ENCODE measurements at regions not wholly inside any gene's neighbourhood (a gene's known extent, or its start where the extent isn't known, plus 50 kb on each side); places are given as distances from the start of the nearest gene placed in this dataset.

GRCh38 chr9:103734471-103734870, 359.6 kb upstream of the SMC2 start:
- no peak overlapping the region for H3K4me2 ChIP-seq
- CTCF ChIA-PET, result no interaction called here
- no peak overlapping the region for H2AFZ ChIP-seq
- no peaks in the 10 kb centered on the region for H3F3A ChIP-seq (ENCODE audit: insufficient read depth, low read depth)
- no peak overlapping the region for H3K27ac ChIP-seq
- no peaks in the 10 kb centered on the region for H3K9me2 ChIP-seq (ENCODE audit: insufficient read depth)
- H3K36me3 ChIP-seq (ENCODE audit: low read depth), result no peaks in the 10 kb centered on the region
- H3K9me3 ChIP-seq (ENCODE audit: insufficient read depth, low read depth), result no peaks in the 10 kb centered on the region
- H3K27me3 ChIP-seq (ENCODE audit: insufficient read depth, low read depth), result no peaks in the 10 kb centered on the region
- POLR2A ChIA-PET (ENCODE audit: unreplicated experiment), result no interaction called here
- H4K20me1 ChIP-seq (ENCODE audit: insufficient read depth), result no peaks in the 10 kb centered on the region
- no peaks in the 10 kb centered on the region for H3K4me1 ChIP-seq (replicated peaks; ENCODE audit: insufficient read depth)
- no peak for TF ChIP-seq CTCF (conservative IDR thresholded peaks at IDR 0.05)
- DNase-seq, result no peak
- H3K4me3 ChIP-seq, result no peak overlapping the region
- no TSS peak for BruUV-seq (replicated peaks)
- intact Hi-C loops (cut with micrococcal nuclease; ENCODE audit: unreplicated experiment), result no loop called here
- H3K79me2 ChIP-seq (ENCODE audit: low read depth), result no peaks in the 10 kb centered on the region

DNA sequence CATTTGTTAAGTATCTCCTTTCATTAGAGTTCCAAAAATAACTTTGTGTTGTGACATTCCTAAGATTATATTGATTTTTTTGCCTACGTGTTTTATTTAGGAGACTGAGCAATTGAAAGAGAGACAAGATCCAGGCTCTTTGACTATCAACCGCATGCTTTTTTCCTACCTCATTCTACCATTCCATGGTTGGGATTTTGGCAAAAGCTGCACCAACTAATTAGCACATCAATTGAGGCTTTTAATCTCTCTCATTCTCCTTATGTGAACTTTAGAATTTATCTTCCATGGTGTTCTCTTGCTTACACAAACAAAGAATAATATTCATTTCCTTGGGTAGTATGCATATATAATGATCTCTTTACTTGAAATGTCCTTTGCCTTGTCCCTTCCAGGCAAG, 338.7 kb upstream of the SMC2 start:
- Histone ChIP-seq H3K27ac (no peak overlapping the region), H3F3A (ENCODE audit: insufficient read depth, low read depth) (no peaks in the 10 kb centered on the region), H2AFZ (no peak overlapping the region), H3K9me3 (ENCODE audit: insufficient read depth, low read depth) (no peaks in the 10 kb centered on the region), H3K4me1 (replicated peaks; ENCODE audit: insufficient read depth) (no peaks in the 10 kb centered on the region), H4K20me1 (ENCODE audit: insufficient read depth) (no peaks in the 10 kb centered on the region), H3K9me2 (ENCODE audit: insufficient read depth) (no peaks in the 10 kb centered on the region), H3K27me3 (ENCODE audit: insufficient read depth, low read depth) (no peaks in the 10 kb centered on the region), H3K79me2 (ENCODE audit: low read depth) (no peaks in the 10 kb centered on the region), H3K4me2 (no peak overlapping the region), H3K4me3 (no peak overlapping the region), H3K36me3 (ENCODE audit: low read depth) (no peaks in the 10 kb centered on the region)
- CTCF ChIA-PET, result no interaction called here
- BruUV-seq (replicated peaks), result no TSS peak
- intact Hi-C loops (cut with micrococcal nuclease; ENCODE audit: unreplicated experiment), result no loop called here
- TF ChIP-seq CTCF (conservative IDR thresholded peaks at IDR 0.05), result no peak
- no peak for TF ChIP-seq EZH2 (IDR thresholded peaks at IDR 0.05; ENCODE audit: low read depth)
- POLR2A ChIA-PET (ENCODE audit: unreplicated experiment), result no interaction called here
- DNase-seq, result no peak

- H4K20me1 ChIP-seq (ENCODE audit: insufficient read depth), result no peaks in the 10 kb centered on the region
- ChIA-PET CTCF (no interaction called here), POLR2A (ENCODE audit: unreplicated experiment) (no interaction called here)
- H3K4me3 ChIP-seq, result no peak overlapping the region
- H3K4me2 ChIP-seq, result no peak overlapping the region
- no peaks in the 10 kb centered on the region for H3K9me3 ChIP-seq (ENCODE audit: insufficient read depth, low read depth)
- intact Hi-C loops (cut with micrococcal nuclease; ENCODE audit: unreplicated experiment), result no loop called here
- H3K36me3 ChIP-seq (ENCODE audit: low read depth), result no peaks in the 10 kb centered on the region
- H3K4me1 ChIP-seq (replicated peaks; ENCODE audit: insufficient read depth), result no peaks in the 10 kb centered on the region
- BruUV-seq (replicated peaks), result no TSS peak
- no peaks in the 10 kb centered on the region for H3F3A ChIP-seq (ENCODE audit: insufficient read depth, low read depth)
- no peaks in the 10 kb centered on the region for H3K9me2 ChIP-seq (ENCODE audit: insufficient read depth)
- no peak overlapping the region for H2AFZ ChIP-seq
- H3K27me3 ChIP-seq (ENCODE audit: insufficient read depth, low read depth), result no peaks in the 10 kb centered on the region
- DNase-seq, result no peak
- no peak for TF ChIP-seq EZH2 (IDR thresholded peaks at IDR 0.05; ENCODE audit: low read depth)
- no peak for TF ChIP-seq CTCF (conservative IDR thresholded peaks at IDR 0.05)
- H3K79me2 ChIP-seq (ENCODE audit: low read depth), result no peaks in the 10 kb centered on the region
- no peak overlapping the region for H3K27ac ChIP-seq
Observed at GRCh38 chr9:103755986-103756385, 338.1 kb upstream of the SMC2 start.

Data from PC-9 (cell line).